OCI-LY1 (cell line): ENCODE measurements at regions not wholly inside any gene's neighbourhood (a gene's known extent, or its start where the extent isn't known, plus 50 kb on each side); places are given as distances from the start of the nearest gene placed in this dataset.

Experiments used
- H2AFZ ChIP-seq: fragments of 200-600 bp; sonication (generic), shearing (Covaris generic); 2 replicates; pipeline ENCODE4 v1.6.0; 2014; ENCODE audit warnings: antibody characterized with exemption, mild to moderate bottlenecking, low read length
- H3F3A ChIP-seq: fragments of 200-600 bp; sonication (generic), shearing (Covaris generic); 2 replicates; pipeline ENCODE4 v1.6.0; 2014; ENCODE audit warnings: mild to moderate bottlenecking, antibody characterized with exemption, low read length, moderate library complexity; ENCODE audit not compliant: insufficient read depth
- H3K27ac ChIP-seq: fragments of 200-600 bp; sonication (generic); 2 replicates; pipeline ENCODE4 v1.5.1; 2014; ENCODE audit warnings: low read length, mixed run types, mild to moderate bottlenecking, low read depth; ENCODE audit not compliant: poor library complexity, severe bottlenecking
- H3K27me3 ChIP-seq: fragments of 200-600 bp; sonication (generic); 2 replicates; pipeline ENCODE4 v1.6.0; 2014; ENCODE audit warnings: antibody characterized with exemption, mild to moderate bottlenecking, low read length, moderate library complexity; ENCODE audit not compliant: insufficient read depth
- H3K36me3 ChIP-seq: fragments of 200-600 bp; sonication (generic); 2 replicates; pipeline ENCODE4 v1.6.1; 2014; ENCODE audit warnings: mild to moderate bottlenecking, antibody characterized with exemption, low read length, moderate library complexity, mixed read lengths; ENCODE audit not compliant: insufficient read depth
- H3K4me1 ChIP-seq: fragments of 200-600 bp; sonication (generic); 2 replicates; pipeline ENCODE4 v1.5.1; 2014; ENCODE audit warnings: mild to moderate bottlenecking, low read length, moderate library complexity; ENCODE audit not compliant: insufficient read depth, severe bottlenecking
- H3K4me2 ChIP-seq: fragments of 200-600 bp; sonication (generic), shearing (Covaris generic); 2 replicates; pipeline ENCODE4 v1.6.1; 2014; ENCODE audit warnings: low read length
- H3K4me3 ChIP-seq: fragments of 200-600 bp; sonication (generic); 2 replicates; pipeline ENCODE4 v1.5.1; 2014; ENCODE audit warnings: low read length, low read depth, mild to moderate bottlenecking, mixed read lengths; ENCODE audit not compliant: poor library complexity, severe bottlenecking
- H3K79me2 ChIP-seq: fragments of 200-600 bp; shearing (Covaris generic); 2 replicates; pipeline ENCODE4 v1.6.1; 2016; ENCODE audit warnings: mixed run types, low read length, mixed read lengths; ENCODE audit not compliant: insufficient read depth
- H3K9ac ChIP-seq: fragments of 200-600 bp; sonication (generic), shearing (Covaris generic); 2 replicates; pipeline ENCODE4 v1.6.1; 2014; ENCODE audit warnings: mild to moderate bottlenecking, low read length, mixed read lengths
- H3K9me2 ChIP-seq: fragments of 200-600 bp; sonication (generic), shearing (Covaris generic); 2 replicates; pipeline ENCODE4 v1.6.1; 2014; ENCODE audit warnings: low read depth, mild to moderate bottlenecking, low read length, mixed read lengths
- H3K9me3 ChIP-seq: fragments of 200-600 bp; shearing (Covaris generic); 2 replicates; pipeline ENCODE4 v1.6.1; 2014; ENCODE audit warnings: low read length, mixed read lengths
- H4K20me1 ChIP-seq: fragments of 200-600 bp; sonication (generic), shearing (Covaris generic); 2 replicates; pipeline ENCODE4 v1.6.0; 2016; ENCODE audit warnings: mild to moderate bottlenecking, low read length; ENCODE audit not compliant: insufficient read depth
- CTCF ChIP-seq: fragments of 200-600 bp; sonication (generic), shearing (Covaris generic); IDR thresholded peaks from 2 replicates; pipeline ENCODE4 v1.5.1; 2017; ENCODE audit warnings: mild to moderate bottlenecking, antibody characterized with exemption, low read length, moderate library complexity, mixed read lengths
- EZH2 ChIP-seq: fragments of 200-600 bp; sonication (generic), shearing (Covaris generic); IDR thresholded peaks from 2 replicates; pipeline ENCODE4 v1.8.0; 2017; ENCODE audit warnings: borderline replicate concordance, mixed run types, mild to moderate bottlenecking, antibody characterized with exemption, low read length, moderate library complexity, mixed read lengths

- H4K20me1 ChIP-seq: no peaks in the 10 kb centered on the region
- H3F3A ChIP-seq: no peaks in the 10 kb centered on the region
- no peaks in the 10 kb centered on the region for H3K79me2 ChIP-seq
- no peaks in the 10 kb centered on the region for H3K4me1 ChIP-seq
- no peaks in the 10 kb centered on the region for H3K36me3 ChIP-seq
- no peaks in the 10 kb centered on the region for H3K9me2 ChIP-seq
- no peak for TF ChIP-seq EZH2
- H3K4me3 ChIP-seq: no peak overlapping the region
- H3K27ac ChIP-seq: no peak overlapping the region
- H3K4me2 ChIP-seq: no peak overlapping the region
- H3K27me3 ChIP-seq: no peaks in the 10 kb centered on the region
- no peak overlapping the region for H3K9ac ChIP-seq
- no peak overlapping the region for H2AFZ ChIP-seq
- H3K9me3 ChIP-seq: no peaks in the 10 kb centered on the region
Observed at GRCh38 chr3:41101231-41101630, 98.1 kb upstream of the CTNNB1 start.

- H3K27ac ChIP-seq: no peak overlapping the region
- H4K20me1 ChIP-seq: no peaks in the 10 kb centered on the region
- H3K9me2 ChIP-seq: no peaks in the 10 kb centered on the region
- H3K27me3 ChIP-seq: no peaks in the 10 kb centered on the region
- H3F3A ChIP-seq: no peaks in the 10 kb centered on the region
- no peaks in the 10 kb centered on the region for H3K79me2 ChIP-seq
- no peak for TF ChIP-seq CTCF
- TF ChIP-seq EZH2: no peak
- H3K36me3 ChIP-seq: no peaks in the 10 kb centered on the region
- H3K9ac ChIP-seq: no peak overlapping the region
- no peaks in the 10 kb centered on the region for H3K4me1 ChIP-seq
- no peaks in the 10 kb centered on the region for H3K9me3 ChIP-seq
- no peak overlapping the region for H3K4me2 ChIP-seq
- H2AFZ ChIP-seq: no peak overlapping the region
- H3K4me3 ChIP-seq: no peak overlapping the region
Observed at GRCh38 chr3:41102053-41102556, 97.2 kb upstream of the CTNNB1 start.

- no peaks in the 10 kb centered on the region for H3K4me1 ChIP-seq
- H4K20me1 ChIP-seq: no peaks in the 10 kb centered on the region
- H3K4me2 ChIP-seq: no peak overlapping the region
- H3K79me2 ChIP-seq: no peaks in the 10 kb centered on the region
- H3K27ac ChIP-seq: no peak overlapping the region
- H3K36me3 ChIP-seq: no peaks in the 10 kb centered on the region
- no peaks in the 10 kb centered on the region for H3F3A ChIP-seq
- no peak for TF ChIP-seq EZH2
- no peak for TF ChIP-seq CTCF
- no peak overlapping the region for H3K4me3 ChIP-seq
- no peak overlapping the region for H2AFZ ChIP-seq
- no peak overlapping the region for H3K9ac ChIP-seq
- no peaks in the 10 kb centered on the region for H3K9me3 ChIP-seq
- H3K27me3 ChIP-seq: no peaks in the 10 kb centered on the region
- H3K9me2 ChIP-seq: no peaks in the 10 kb centered on the region
Observed at GRCh38 chr3:41102750-41103149, 96.6 kb upstream of the CTNNB1 start.

GRCh38 chr3:41103200-41103599, 96.1 kb upstream of the CTNNB1 start:
- no peaks in the 10 kb centered on the region for H3K9me2 ChIP-seq
- no peaks in the 10 kb centered on the region for H3K36me3 ChIP-seq
- no peaks in the 10 kb centered on the region for H3K9me3 ChIP-seq
- no peak overlapping the region for H3K4me3 ChIP-seq
- H3K9ac ChIP-seq: no peak overlapping the region
- H3K4me1 ChIP-seq: no peaks in the 10 kb centered on the region
- no peaks in the 10 kb centered on the region for H3F3A ChIP-seq
- H4K20me1 ChIP-seq: no peaks in the 10 kb centered on the region
- H3K27ac ChIP-seq: no peak overlapping the region
- no peaks in the 10 kb centered on the region for H3K79me2 ChIP-seq
- H3K27me3 ChIP-seq: no peaks in the 10 kb centered on the region
- H3K4me2 ChIP-seq: no peak overlapping the region
- H2AFZ ChIP-seq: no peak overlapping the region
- no peak for TF ChIP-seq EZH2
- no peak for TF ChIP-seq CTCF
